Peyer's patch (tissue), 4 donors: ENCODE measurements at regions not wholly inside any gene's neighbourhood (a gene's known extent, or its start where the extent isn't known, plus 50 kb on each side); places are given as distances from the start of the nearest gene placed in this dataset.
"Not testable (repeated sequence)": the region's sequence is repeated elsewhere in the genome, so short reads cannot be mapped to it uniquely, and the experiment has no call there.

Experiments
- POLR2A ChIP-seq, 2 donors: fragments of 450-650 bp; IDR thresholded peaks; one replicate each; pipeline ENCODE4 v1.5.1; 2017; ENCODE audit warnings: antibody characterized with exemption in 2 of 2, mild to moderate bottlenecking in 2 of 2, moderate library complexity in 2 of 2
- TF ChIP-seq, protein P1 (sequence below), 6 experiments: fragments of 450-650 bp in 4 of 6; fragments of 200-600 bp in 2 of 6; sonication (generic) in 1 of 6; IDR thresholded peaks; one replicate each; pipeline ENCODE4 v1.5.1; 2017 to 2019; ENCODE audit warnings: antibody characterized with exemption in 6 of 6, mild to moderate bottlenecking in 3 of 6, moderate library complexity in 1 of 6

DNA sequence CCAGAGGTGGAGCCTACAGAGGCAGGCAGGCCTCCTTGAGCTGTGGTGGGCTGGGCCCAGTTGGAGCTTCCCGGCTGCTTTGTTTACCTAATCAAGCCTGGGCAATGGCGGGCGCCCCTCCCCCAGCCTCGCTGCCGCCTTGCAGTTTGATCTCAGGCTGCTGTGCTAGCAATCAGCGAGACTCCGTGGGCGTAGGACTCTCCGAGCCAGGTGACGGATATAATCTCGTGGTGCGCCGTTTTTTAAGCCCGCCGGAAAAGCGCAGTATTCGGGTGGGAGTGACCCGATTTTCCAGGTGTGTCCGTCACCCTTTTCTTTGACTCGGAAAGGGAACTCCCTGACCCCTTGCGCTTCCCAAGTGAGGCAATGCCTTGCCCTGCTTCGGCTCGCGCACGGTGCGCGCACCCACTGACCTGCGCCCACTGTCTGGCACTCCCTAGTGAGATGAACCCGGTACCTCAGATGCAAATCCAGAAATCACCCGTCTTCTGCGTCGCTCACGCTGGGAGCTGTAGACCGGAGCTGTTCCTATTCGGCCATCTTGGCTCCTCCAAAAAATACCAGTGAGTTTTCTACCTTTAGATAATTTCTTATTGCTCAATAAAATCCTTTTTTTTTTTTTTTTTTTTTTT, 118.5 kb upstream of the TBC1D5 start:
- TF ChIP-seq, protein P1, sequence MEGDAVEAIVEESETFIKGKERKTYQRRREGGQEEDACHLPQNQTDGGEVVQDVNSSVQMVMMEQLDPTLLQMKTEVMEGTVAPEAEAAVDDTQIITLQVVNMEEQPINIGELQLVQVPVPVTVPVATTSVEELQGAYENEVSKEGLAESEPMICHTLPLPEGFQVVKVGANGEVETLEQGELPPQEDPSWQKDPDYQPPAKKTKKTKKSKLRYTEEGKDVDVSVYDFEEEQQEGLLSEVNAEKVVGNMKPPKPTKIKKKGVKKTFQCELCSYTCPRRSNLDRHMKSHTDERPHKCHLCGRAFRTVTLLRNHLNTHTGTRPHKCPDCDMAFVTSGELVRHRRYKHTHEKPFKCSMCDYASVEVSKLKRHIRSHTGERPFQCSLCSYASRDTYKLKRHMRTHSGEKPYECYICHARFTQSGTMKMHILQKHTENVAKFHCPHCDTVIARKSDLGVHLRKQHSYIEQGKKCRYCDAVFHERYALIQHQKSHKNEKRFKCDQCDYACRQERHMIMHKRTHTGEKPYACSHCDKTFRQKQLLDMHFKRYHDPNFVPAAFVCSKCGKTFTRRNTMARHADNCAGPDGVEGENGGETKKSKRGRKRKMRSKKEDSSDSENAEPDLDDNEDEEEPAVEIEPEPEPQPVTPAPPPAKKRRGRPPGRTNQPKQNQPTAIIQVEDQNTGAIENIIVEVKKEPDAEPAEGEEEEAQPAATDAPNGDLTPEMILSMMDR (IDR thresholded peaks at IDR 0.05): not testable (repeated sequence)
- not testable (repeated sequence) for TF ChIP-seq POLR2A (IDR thresholded peaks at IDR 0.05)
